Kidney capillary endothelial cell (primary cell): ENCODE measurements at regions not wholly inside any gene's neighbourhood (a gene's known extent, or its start where the extent isn't known, plus 50 kb on each side); places are given as distances from the start of the nearest gene placed in this dataset.
"Not testable (repeated sequence)": the region's sequence is repeated elsewhere in the genome, so short reads cannot be mapped to it uniquely, and the experiment has no call there.

ENCODE experiments used
- DNase-seq: peaks from one replicate; pipeline ENCODE4 v3.0.0-alpha.2; 2018; ENCODE audit warnings: low spot score

GRCh38 chr1:101122452-101123166, 97.0 kb upstream of the DPH5 start:
- DNase-seq, result no peak

DNA sequence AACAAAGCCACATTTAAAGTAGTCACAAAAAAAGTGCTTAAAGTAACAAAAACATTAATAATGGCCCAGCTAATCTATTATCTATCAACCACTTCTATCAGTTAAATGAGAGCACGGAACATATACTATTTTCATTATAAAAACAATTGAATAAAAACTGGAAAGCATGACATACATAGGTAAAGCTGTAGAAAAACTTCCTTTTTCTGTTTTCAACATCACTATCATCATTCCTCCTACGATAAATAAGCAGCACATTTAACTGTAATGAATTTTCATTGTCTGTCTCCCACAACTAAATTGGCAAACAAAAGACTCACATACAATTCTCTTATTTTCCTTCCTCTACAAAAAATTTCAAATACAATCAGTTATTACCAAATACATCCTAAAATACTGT, 96.4 kb upstream of the DPH5 start:
- no peak for DNase-seq

DNA sequence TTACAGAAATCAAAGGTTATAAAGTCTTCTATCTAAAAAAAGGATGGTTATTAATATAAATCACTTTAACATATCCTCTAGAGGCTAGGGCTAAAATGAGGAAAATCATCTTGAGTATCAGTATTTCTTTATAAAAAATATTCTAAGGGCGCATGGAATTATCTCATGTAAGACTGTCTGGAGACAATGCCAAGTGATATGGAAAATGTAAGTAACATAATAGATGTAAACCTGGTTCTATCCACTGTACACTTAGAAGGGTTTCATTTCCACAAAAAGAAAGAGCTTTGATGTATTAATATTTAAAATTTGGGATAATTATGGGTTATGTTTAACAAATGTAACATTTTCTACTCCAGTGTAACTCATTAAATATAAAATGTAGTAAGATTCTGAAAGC, 95.9 kb upstream of the DPH5 start:
- no peak for DNase-seq

GRCh38 chr1:101120868-101121267, 95.3 kb upstream of the DPH5 start:
- no peak for DNase-seq

DNA sequence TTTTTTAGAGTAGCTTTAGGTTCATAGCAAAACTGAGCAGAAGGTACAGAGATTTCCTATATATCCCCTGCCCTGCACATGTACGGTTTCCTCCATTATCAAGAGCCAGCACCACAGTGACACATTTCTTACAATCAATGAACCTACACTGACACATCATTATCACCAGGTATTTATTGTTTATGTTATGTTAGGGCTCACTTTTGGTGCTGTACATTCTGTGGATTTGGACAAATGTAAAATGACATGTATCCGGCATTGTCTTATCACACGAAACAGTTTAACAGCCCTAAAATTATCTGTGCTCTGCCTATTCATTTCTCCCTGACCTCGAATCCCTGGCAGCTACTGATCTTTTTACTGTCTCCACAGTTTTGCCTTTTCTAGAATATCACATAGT, 93.7 kb upstream of the DPH5 start:
- no peak for DNase-seq

GRCh38 chr1:101116006-101116405, 90.4 kb upstream of the DPH5 start:
- no peak for DNase-seq

DNA sequence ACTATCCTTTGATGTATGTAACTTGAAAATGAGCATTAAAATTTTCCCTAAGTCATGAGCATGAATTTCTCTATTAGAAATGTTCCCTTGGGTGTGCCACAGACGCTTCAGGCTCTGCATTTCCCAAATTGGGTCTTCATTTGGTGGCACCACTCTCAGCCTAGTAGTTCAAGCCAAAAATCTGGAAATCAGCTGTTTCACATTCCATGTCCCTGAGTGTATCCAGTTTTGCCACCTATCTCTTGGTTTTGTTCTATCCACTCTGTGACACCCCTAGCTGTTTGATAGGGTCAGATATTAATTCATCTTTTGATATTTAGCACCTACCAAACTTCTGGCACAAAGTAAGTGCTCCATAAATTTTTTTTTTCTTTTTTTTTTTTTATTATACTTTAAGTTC, 89.5 kb upstream of the DPH5 start:
- no peak for DNase-seq

DNA sequence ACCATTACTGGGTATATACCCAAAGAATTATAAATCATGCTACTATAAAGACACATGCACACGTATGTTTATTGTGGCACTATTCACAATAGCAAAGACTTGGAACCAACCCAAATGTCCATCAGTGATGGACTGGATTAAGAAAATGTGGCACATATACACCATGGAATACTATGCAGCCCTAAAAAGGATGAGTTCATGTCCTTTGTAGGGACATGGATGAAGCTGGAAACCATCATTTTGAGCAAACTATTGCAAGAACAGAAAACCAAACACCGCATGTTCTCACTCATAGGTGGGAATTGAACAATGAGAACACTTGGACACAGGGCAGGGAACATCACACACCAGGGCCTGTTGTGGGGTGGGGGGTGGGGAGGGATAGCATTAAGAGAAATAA, 88.5 kb upstream of the DPH5 start:
- not testable (repeated sequence) for DNase-seq

DNA sequence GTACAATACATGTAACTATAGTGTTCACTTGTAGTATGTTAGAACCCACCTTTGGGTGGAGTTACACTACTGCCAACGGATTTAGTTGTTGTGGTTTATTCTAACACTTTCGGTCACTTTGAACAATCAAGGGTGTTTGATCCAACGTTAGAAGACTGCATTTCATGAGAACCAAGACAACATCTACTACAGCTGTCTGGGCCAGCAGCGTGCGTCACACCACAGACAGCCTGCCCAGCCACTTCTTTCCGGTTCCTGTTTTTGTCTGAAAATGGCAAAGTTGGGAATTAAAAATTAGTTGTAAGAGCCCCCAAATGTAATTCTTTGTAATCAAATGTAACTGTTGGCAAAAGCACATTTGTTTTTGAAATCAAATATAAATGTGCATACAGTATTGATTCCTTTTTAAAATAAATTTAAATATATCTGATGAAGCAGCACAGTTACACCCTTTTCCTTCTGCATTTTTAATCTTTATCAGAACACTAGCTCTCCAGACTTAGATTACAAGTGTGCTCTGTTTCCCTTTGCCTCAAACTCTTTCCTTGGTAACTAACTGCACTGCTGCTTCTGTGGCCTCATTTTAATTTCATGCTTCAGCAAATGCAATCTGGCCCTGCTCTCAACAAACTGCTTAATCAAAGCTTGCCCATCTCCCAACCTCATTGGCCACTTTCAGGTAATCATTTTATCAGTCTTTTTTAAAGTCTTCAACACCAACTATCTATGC, 86.6 kb upstream of the DPH5 start:
- DNase-seq, result peak; percentile 42

DNA sequence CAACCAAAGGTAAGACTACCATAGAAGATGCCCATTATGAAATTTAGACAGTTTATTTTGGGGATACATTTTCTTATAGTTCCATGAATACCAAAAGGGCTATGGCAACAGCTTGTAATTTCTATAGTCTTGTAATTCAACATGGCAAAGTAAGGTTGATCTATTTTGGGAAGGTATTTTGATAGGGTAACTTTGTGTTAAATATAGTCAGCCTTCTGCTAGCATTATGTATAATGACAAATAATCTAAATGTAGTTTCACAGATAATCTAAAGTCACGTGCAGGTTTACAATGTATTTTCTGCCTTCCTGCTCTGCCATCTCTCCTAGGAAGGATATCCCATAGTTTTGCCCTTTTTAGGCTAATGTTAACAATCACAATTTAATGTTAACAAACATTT, 85.9 kb upstream of the DPH5 start:
- no peak for DNase-seq

- no peak for DNase-seq
Observed at GRCh38 chr1:101109791-101110190, 84.2 kb upstream of the DPH5 start.

DNA sequence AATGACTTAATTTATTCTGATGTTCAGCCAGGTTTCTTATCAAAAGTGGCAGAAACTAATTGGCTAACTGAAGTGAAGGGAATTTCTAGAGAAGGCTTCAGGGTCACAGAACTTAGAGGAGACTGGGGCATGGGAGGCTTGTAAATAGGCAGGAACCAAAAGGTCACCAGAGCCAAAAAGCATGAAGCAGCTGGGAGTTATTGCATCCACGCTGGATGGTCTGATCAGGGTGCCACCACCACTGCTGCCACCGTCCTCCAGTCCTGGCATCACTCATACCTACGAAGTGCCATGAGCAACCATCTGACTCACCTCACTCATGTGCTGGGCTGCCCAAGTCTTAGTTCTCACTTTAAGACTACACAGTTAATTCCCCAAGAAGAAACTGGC, 82.5 kb upstream of the DPH5 start:
- DNase-seq, result no peak

DNA sequence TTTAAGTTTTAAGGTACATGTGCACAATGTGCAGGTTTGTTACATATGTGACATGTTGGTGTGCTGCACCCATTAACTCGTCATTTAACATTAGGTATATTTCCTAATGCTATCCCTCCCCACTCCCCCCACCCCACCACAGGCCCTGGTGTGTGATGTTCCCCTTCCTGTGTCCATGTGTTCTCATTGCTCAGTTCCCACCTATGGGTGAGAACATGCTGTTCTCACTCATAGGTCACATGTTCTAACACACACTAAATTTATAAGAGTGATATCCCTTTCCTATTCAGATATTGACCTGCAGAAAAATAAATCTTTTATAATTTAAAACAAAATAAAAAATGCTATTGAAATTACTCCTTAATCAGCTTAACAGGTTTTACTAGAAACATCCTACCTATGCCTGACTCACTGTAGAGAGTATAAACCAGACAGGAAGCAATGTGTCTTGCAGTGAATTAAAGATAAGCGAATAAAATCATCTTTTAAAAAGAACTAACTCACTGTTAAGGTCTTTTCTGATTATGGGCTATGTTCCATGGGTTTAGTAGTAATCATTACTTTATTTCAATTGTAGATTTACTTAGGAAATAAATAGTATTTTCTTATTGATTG, 82.0 kb upstream of the DPH5 start:
- DNase-seq, result no peak

DNA sequence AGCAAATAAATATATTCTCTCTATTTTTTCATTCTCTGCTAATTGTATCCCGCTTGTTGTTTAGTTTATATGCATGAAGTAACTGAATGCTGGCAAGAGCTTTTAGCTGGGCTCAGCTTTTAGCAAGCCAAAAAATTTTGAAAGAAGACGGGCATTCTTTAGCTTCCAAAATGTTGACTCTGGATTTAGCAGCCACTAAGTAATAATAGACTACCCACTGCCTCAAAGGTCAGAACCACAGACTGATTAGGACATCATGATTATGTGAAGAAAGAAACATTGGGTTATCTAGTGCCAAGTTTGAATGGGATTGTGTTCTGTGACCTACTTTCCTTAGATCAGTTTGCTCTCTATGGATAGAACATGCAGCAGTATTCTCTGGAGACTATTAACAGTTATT, 80.3 kb upstream of the DPH5 start:
- no peak for DNase-seq

DNA sequence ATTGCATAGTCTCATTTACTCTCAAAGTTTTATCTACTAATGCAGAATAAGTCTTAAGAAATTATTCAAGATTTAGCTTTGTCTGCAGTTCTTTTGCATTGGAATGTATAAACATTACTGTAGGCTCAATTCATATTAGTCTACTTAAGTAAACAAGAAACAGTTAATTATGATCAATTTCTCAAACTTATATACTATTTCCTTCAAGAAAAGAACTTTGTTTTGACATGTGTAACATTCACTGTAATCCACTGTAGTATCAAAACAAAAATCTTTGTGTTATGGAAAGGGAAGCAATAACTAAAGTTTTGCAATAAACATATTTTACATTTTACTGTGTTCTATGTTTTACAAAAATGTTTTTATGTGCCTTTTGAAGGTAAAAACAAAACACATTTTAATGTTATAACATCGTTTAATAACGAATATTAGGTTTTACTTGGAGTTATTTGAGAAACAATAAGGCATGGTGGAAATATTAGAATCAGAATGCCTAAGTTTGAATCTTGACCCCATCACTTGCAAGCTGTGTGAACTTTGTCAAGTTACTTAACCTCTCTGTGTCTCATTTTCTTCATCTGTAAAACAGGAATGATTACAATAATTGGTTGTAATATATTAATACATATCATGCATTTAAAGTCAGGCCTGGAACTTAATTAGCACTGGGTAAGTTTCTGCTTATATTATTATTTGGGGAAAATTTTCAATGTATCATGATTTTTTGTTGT, 77.0 kb upstream of the DPH5 start:
- no peak for DNase-seq

GRCh38 chr1:101101360-101101759, 75.8 kb upstream of the DPH5 start:
- no peak for DNase-seq

GRCh38 chr1:101100674-101101073, 75.1 kb upstream of the DPH5 start:
- DNase-seq, result no peak

DNA sequence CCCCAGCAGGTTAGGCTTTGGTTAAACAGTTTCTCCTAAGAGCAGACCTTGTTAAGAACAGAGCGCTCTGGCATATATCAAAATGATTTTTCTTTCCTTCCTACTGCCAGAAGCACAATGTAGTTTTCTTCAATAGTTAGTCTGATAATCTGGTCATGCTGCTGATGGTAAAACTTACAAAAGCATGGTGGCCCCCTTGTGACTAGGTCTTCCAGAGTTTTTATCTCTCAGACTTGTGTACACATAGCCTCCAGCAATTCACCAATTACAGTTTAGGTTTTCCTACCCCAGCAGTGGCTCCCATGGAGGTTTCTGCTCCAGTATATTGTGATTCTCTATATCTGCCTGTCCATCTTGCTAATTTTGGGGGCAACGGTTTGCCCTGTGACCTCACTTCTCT, 73.3 kb upstream of the DPH5 start:
- DNase-seq, result no peak

DNA sequence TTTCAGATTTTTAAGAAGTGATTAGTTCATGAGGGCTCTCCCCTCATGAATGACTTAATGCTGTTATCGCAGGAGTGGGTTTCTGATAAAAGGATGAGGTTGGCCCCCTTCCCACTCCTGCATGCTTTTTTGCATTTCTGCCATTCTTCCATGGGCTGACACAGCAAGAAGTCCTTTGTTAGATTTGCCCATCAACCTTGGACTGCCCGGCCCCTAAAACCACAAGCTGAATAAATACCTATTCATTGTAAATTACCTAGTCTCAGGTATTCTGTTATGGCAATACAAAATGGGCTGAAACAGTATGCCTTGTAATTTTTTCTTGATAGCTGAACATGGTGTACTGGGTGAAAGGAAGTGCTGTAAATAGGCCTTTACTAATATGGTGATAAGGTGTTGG, 72.7 kb upstream of the DPH5 start:
- no peak for DNase-seq

DNA sequence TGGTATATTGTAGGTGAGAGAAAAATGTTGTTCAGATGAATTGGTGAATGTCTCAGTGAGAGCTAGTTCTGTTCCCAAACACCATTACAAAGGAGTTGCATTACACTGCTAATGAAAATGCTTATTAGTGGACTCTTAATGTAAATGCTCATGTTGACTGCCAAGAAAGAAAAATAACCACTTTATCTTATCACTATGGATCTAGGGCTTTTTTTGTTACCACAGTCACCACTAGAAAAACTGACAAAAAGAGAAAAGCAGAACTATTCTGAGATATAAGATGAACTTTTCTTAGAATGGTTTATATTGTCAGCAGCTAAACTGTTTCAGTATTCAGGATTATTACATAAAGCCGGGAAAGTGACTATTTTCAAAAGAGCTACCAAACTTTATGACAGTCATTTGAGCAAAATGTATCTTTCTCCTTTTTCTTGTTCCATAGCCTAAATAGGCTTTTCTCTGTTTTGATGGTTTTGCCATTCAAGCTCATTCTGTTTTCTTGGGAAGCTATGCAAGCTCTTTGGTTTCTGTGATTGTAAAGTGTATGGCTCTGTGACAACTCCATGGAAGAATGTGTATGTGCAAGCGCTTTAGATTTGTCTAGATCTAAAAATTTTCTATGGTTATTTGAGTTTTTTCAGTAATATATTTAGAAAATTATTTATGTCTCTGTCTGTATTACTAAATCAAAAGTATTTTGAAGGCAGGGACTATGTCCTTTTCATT, 64.2 kb upstream of the DPH5 start:
- DNase-seq, result no peak

GRCh38 chr1:101088431-101088830, 62.8 kb upstream of the DPH5 start:
- no peak for DNase-seq

- DNase-seq, result no peak
Observed at GRCh38 chr1:101086783-101087182, 61.2 kb upstream of the DPH5 start.
